Endothelial cell (in vitro differentiated cells): ENCODE measurements at regions not wholly inside any gene's neighbourhood (a gene's known extent, or its start where the extent isn't known, plus 50 kb on each side); places are given as distances from the start of the nearest gene placed in this dataset.

Experiments
- DNase-seq: peaks from one replicate; pipeline ENCODE4 v3.0.0; 2021; ENCODE audit warnings: low spot score
- H3K27ac Mint-ChIP-seq: one replicate; pipeline ENCODE4 v1.8.0; 2021; ENCODE audit warnings: mixed read lengths, inconsistent platforms; ENCODE audit not compliant: unreplicated experiment
- H3K27me3 Mint-ChIP-seq: one replicate; pipeline ENCODE4 v1.8.0; 2021; ENCODE audit warnings: mild to moderate bottlenecking, moderate library complexity, mixed read lengths, inconsistent platforms; ENCODE audit not compliant: unreplicated experiment
- H3K36me3 Mint-ChIP-seq: one replicate; pipeline ENCODE4 v1.8.0; 2021; ENCODE audit warnings: mild to moderate bottlenecking, low read depth, mixed read lengths, inconsistent platforms; ENCODE audit not compliant: unreplicated experiment
- H3K4me1 Mint-ChIP-seq: one replicate; pipeline ENCODE4 v1.8.0; 2021; ENCODE audit warnings: mild to moderate bottlenecking, mixed read lengths, inconsistent platforms; ENCODE audit not compliant: unreplicated experiment
- H3K4me3 Mint-ChIP-seq: one replicate; pipeline ENCODE4 v1.8.0; 2021; ENCODE audit warnings: mild to moderate bottlenecking, mixed read lengths, inconsistent platforms; ENCODE audit not compliant: unreplicated experiment
- H3K9me3 Mint-ChIP-seq: one replicate; pipeline ENCODE4 v1.8.0; 2021; ENCODE audit warnings: mixed read lengths, inconsistent platforms; ENCODE audit not compliant: unreplicated experiment
- TF ChIP-seq, protein P1 (sequence below): fragments of 200-600 bp; sonication (generic); IDR thresholded peaks from one replicate; pipeline ENCODE4 v1.5.0; 2021; ENCODE audit warnings: antibody characterized with exemption; ENCODE audit not compliant: unreplicated experiment

DNA sequence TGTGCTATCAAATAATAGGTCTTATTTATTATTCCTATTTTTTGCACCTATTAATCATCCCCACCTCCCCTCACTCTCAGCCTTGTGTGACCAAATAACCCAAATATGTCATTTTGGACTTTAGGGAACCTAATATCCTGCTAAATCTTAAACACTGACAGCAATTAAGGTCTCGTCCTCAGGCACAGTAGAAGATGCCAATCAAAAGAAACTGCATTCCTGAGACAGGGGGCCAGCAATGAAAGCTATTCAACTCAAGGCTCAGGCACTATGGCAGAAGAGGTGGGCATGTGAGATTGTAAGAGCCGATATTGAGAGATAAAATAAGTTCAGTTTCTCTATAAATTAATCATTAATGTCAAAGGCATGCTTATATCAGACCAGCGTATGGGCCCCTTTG, 1437.7 kb upstream of the PCDH9 start:
- no peaks in the 10 kb centered on the region for H3K27me3 Mint-ChIP-seq
- no peaks in the 10 kb centered on the region for H3K36me3 Mint-ChIP-seq
- no peak for DNase-seq
- H3K27ac Mint-ChIP-seq = no peak overlapping the region
- no peaks in the 10 kb centered on the region for H3K4me1 Mint-ChIP-seq
- no peak overlapping the region for H3K4me3 Mint-ChIP-seq
- H3K9me3 Mint-ChIP-seq = no peaks in the 10 kb centered on the region
- TF ChIP-seq, protein P1, sequence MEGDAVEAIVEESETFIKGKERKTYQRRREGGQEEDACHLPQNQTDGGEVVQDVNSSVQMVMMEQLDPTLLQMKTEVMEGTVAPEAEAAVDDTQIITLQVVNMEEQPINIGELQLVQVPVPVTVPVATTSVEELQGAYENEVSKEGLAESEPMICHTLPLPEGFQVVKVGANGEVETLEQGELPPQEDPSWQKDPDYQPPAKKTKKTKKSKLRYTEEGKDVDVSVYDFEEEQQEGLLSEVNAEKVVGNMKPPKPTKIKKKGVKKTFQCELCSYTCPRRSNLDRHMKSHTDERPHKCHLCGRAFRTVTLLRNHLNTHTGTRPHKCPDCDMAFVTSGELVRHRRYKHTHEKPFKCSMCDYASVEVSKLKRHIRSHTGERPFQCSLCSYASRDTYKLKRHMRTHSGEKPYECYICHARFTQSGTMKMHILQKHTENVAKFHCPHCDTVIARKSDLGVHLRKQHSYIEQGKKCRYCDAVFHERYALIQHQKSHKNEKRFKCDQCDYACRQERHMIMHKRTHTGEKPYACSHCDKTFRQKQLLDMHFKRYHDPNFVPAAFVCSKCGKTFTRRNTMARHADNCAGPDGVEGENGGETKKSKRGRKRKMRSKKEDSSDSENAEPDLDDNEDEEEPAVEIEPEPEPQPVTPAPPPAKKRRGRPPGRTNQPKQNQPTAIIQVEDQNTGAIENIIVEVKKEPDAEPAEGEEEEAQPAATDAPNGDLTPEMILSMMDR = no peak

DNA sequence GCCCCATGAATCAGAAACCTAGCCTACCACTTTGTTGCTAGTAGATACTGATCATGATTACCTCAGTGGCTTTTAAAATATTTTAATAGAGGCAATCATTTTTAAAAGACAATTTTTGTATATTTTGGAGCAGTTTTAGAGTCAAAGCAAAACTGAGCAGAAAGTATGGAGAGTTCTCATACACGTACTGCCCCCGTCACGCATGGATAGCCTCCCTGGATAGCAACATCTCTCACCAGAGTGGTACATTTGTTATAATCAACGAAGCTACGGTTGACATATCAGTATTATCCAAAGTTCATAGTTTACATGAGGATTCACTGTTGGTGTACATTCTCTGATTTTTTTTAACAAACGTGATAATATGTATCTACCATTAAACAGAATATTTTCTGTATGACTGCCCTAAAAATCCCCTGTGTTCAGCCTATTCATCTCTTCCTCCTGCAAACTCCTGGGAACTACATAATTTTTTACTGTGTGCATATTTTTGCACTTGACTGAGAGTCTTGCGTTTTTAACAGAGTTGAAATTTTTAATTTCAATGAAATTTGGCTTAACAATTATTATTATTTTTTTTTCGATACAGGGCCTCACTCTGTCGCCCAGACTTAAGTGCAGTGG, 1436.8 kb upstream of the PCDH9 start:
- Mint-ChIP-seq H3K9me3 (no peaks in the 10 kb centered on the region), H3K4me3 (no peak overlapping the region), H3K36me3 (no peaks in the 10 kb centered on the region), H3K27me3 (no peaks in the 10 kb centered on the region), H3K4me1 (no peaks in the 10 kb centered on the region), H3K27ac (no peak overlapping the region)
- TF ChIP-seq, protein P1 = no peak
- DNase-seq = no peak

DNA sequence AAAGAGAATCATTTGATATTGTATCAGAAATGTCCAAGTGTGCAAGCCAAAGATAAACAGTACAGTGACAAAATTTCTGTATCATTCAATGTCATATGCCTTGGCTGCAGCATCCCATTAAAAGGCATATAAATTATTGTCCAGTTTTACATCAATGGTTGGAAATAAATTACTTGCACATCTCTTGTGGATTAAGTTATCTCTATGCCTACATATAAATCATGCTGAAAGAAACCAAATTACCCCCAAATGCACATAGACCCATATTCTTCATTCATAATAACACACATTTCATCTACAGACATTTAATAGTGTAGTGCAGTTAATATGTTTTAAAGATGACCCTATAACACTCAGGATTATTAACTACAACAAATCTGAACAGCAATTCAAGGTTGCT, 1415.7 kb upstream of the PCDH9 start:
- H3K27me3 Mint-ChIP-seq = no peaks in the 10 kb centered on the region
- TF ChIP-seq, protein P1 = no peak
- DNase-seq = no peak
- H3K4me3 Mint-ChIP-seq = no peak overlapping the region
- no peaks in the 10 kb centered on the region for H3K4me1 Mint-ChIP-seq
- no peak overlapping the region for H3K27ac Mint-ChIP-seq
- no peaks in the 10 kb centered on the region for H3K9me3 Mint-ChIP-seq
- H3K36me3 Mint-ChIP-seq = no peaks in the 10 kb centered on the region

DNA sequence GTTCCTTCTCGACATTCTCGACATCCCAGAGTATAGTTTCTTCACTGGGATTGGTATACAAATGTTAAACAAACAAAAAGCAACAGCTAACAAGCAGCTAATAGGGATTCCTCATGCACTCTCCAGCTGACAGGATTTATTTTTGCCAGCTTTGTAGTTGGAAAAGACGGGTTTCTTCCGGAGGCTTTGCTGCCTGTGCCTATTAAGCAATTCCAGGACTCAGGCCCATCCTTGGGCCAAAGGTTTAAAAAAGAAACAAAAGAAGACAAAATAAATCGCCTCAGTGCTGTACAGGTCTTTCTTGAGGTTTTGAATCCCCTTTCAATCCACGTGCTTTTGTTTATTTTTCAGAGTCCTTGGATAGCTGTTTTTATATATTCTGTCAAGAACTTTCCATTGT, 1414.5 kb upstream of the PCDH9 start:
- TF ChIP-seq, protein P1 = no peak
- no peak for DNase-seq
- no peak overlapping the region for H3K4me3 Mint-ChIP-seq
- H3K27me3 Mint-ChIP-seq = no peaks in the 10 kb centered on the region
- no peaks in the 10 kb centered on the region for H3K9me3 Mint-ChIP-seq
- H3K4me1 Mint-ChIP-seq = no peaks in the 10 kb centered on the region
- H3K36me3 Mint-ChIP-seq = no peaks in the 10 kb centered on the region
- no peak overlapping the region for H3K27ac Mint-ChIP-seq

DNA sequence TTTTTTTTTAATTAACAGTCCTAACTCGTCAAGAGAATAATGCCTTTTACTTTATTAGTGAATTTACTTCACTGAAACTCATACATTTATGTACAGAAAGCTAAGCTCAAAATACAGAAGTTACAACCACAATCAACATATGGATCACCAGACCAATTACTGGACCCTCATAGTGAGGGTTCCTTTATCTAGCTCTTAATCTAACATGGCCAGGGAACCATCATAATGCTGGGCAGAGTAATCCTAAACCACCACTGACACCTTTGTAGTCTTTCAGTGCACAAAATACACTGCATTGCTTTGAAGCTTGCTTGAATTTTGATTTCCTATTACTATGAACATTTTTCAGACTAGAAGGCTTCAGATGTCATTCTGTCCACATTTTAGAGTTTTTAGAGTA, 1406.6 kb upstream of the PCDH9 start:
- Mint-ChIP-seq H3K9me3 (no peaks in the 10 kb centered on the region), H3K36me3 (no peaks in the 10 kb centered on the region), H3K4me1 (no peaks in the 10 kb centered on the region), H3K27me3 (no peaks in the 10 kb centered on the region), H3K27ac (no peak overlapping the region), H3K4me3 (no peak overlapping the region)
- TF ChIP-seq, protein P1 = no peak
- no peak for DNase-seq
